HG03025 (cell line): ENCODE measurements at regions not wholly inside any gene's neighbourhood (a gene's known extent, or its start where the extent isn't known, plus 50 kb on each side); places are given as distances from the start of the nearest gene placed in this dataset.

Experiments used
- ATAC-seq: cut with Tn5 transposase; IDR thresholded peaks from one replicate; pipeline ENCODE4 v1.9.1; 2021; ENCODE audit warnings: mild to moderate bottlenecking, moderate library complexity; ENCODE audit not compliant: unreplicated experiment, low FRiP score

DNA sequence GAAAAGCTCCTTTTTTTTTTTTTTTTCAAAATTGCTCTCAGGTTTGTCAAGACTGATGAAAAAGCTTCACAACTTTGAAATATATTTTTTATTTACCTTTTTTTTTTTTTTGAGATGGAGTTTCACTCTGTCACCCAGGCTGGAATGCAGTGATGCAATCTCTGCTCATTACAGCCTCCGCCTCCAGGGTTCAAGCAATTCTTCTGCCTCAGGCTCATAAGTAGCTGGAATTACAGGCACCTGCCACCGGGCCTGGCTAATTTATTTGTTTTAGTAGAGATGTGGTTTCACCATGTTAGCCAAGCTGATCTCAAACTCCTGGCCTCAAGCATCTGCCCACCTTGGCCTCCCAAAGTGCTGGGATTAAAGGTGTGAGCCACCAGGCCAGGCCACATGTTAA lies 1515.0 kb downstream of the OTOL1 start:
- ATAC-seq = no peak

DNA sequence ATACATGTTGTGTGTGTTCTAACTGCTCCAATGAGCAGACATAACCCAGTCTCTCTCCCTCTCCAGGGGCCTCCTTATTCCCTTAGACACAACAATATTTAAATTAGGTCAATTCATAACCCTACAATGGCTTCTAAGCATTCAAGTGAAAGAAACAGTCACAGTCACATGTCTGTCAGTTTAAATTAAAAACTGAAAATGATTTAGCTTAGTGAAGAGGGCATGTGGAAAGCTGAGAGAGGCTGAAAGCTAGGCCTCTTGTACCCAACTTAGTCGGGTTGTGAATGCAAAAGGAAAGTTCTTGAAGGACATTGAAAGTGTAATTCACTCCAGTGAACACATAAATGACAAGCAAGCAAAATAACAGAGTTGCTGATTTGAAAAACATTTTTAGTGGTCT lies 1519.6 kb downstream of the OTOL1 start:
- ATAC-seq = no peak

DNA sequence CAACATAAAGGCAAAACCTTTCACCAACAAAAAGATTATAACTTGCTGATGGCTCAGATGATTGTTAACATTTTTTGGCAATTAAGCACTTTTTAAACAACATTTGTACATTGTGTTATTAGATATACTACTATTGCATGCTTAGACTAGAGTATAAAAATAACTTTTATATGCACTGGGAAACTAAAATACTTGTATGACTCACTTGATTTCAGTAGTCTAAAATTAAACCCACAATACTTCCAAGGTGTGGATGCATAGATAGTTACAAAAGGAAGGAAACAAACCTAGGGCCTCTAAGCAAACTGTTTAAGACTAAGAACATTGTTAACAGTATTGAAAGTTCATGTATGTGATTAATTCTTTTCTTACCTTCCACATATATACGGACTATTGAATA lies 1521.5 kb downstream of the OTOL1 start:
- no peak for ATAC-seq

DNA sequence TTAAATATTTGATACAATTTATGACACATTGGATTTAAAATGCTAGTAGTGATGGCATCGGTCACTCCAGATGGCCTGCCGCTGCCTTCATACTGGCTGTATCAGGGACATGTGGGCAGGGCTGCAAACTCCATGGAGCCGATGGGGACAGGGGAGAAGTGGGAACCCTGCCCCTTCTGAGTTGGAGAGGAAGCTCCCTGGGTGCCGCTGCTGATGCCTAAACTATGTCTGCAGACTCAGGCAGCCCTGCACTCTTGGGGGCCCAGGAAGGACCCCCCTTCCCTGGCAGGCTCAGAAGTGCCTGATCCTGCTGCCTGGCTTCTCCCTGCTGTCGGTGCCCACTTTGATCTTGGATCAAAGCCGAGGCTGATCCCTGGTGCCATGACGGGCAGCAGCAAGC lies 1522.1 kb downstream of the OTOL1 start:
- ATAC-seq = no peak

DNA sequence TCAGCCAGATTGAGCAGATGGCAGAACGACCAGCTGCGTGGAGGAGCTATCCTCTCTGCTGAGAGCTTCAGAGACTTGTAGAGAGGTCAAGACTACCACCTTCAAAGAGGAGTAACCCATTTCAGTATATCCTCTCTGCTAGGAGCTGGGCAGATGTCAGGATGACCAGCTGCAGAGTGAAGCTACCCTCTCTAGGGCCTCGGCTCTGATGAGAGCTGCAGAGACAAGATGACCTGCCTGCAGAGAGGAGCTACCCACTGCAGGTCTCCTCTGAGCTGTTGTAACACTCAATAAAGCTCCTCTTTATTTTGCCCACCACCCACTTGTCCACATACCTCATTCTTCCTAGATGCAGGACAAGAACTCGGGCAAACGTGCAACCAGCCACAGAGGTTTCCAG lies 1522.7 kb downstream of the OTOL1 start:
- ATAC-seq = no peak

DNA sequence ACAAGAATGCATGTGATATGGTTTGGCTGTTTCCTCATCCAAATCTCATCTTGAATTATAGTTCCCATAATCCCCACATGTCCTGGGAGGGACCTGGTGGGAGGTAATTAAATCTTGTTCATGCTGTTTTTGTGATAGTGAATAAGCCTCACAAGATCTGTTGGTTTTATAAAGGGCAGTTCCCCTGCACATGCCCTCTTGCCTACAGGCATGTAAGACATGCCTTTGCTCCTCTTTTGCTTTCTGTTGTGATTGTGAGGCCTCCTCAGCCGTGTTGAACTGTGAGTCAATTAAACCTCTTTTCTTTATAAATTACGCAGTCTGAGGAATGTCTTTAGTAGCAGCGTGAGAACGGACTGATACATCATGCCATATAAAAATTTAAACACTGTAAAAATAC lies 1537.0 kb downstream of the OTOL1 start:
- ATAC-seq = no peak

DNA sequence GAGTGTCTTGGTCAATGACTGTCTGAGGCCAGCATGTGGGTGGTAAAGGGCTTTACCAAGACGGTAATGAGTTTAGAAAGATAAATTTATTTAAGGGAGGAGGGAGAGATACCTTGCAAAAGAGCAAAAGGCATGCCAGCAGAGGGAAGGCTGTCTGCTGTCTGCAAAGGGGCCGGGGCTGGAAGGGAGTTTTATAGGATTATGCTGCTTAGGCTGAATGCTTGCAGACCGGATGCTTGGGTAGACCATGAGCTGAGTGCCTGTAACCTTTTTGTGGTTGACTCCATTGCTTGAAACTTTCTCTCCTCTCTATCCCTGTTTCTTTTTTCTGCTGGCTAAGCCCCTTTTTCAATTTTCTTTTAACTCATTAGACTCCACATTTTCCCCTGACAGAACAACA lies 1543.0 kb downstream of the OTOL1 start:
- no peak for ATAC-seq

DNA sequence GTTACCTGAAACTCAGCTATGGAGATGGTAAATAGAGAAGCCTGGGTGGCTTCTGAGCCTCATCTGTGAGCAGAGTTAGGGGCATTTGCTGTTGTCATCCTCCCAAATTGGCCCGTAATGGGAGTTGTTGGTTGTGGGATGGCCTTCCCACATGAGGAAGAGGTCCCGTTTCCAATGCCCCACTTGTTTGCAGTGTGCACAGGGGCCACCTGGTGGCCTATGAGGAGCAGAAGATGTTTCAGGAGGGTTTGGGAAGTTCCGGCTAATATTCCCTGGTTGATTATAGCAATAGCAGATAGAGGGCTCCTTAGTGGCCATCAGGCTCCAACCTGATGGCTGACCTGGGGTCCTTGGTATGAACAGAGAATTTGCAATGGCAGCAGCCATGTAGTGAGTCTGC lies 1546.5 kb downstream of the OTOL1 start:
- no peak for ATAC-seq

- no peak for ATAC-seq
Observed at GRCh38 chr3:163045945-163046344, 1549.3 kb downstream of the OTOL1 start.

GRCh38 chr3:163048881-163049280 lies 1552.3 kb downstream of the OTOL1 start:
- ATAC-seq = no peak

GRCh38 chr3:163056874-163057497 lies 1560.4 kb downstream of the OTOL1 start:
- no peak for ATAC-seq

- no peak for ATAC-seq
Observed at GRCh38 chr3:163058031-163058854, 1561.6 kb downstream of the OTOL1 start.

GRCh38 chr3:163071713-163072112 lies 1575.1 kb downstream of the OTOL1 start:
- ATAC-seq = no peak
